Hepatocyte (in vitro differentiated cells): ENCODE measurements at regions not wholly inside any gene's neighbourhood (a gene's known extent, or its start where the extent isn't known, plus 50 kb on each side); places are given as distances from the start of the nearest gene placed in this dataset.

Source experiments
- EZH2phosphoT487 ChIP-seq: fragments of 200-600 bp; sonication (generic); IDR thresholded peaks from one replicate; pipeline ENCODE4 v1.6.1; 2018; ENCODE audit warnings: antibody characterized with exemption, mild to moderate bottlenecking, low read depth, moderate library complexity; ENCODE audit not compliant: unreplicated experiment, severe bottlenecking
- TF ChIP-seq, protein P1 (sequence below): fragments of 200-600 bp; sonication (generic); IDR thresholded peaks from 2 replicates; pipeline ENCODE4 v1.5.1; 2016; ENCODE audit warnings: antibody characterized with exemption, mild to moderate bottlenecking; ENCODE audit not compliant: poor library complexity

DNA sequence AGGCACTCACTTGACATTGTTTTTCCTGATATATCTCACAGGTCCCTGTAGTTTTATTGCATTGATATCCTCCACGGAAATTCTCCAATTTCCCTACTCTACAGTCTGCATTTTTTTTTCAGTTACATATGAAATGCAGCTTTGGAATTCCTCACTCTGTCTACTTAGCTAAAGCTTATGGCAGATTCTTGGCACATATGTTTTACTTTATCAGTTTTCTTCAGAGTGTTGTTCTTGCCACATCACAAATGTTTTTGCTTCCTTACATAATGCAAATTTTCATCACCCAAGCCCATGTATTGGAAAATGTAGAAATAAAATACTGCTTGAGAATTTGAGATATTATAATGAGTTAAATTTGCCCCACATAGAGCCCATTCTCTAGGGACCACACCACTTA, 1895.1 kb downstream of the MRPL39 start:
- TF ChIP-seq EZH2phosphoT487: no peak
- TF ChIP-seq, protein P1, sequence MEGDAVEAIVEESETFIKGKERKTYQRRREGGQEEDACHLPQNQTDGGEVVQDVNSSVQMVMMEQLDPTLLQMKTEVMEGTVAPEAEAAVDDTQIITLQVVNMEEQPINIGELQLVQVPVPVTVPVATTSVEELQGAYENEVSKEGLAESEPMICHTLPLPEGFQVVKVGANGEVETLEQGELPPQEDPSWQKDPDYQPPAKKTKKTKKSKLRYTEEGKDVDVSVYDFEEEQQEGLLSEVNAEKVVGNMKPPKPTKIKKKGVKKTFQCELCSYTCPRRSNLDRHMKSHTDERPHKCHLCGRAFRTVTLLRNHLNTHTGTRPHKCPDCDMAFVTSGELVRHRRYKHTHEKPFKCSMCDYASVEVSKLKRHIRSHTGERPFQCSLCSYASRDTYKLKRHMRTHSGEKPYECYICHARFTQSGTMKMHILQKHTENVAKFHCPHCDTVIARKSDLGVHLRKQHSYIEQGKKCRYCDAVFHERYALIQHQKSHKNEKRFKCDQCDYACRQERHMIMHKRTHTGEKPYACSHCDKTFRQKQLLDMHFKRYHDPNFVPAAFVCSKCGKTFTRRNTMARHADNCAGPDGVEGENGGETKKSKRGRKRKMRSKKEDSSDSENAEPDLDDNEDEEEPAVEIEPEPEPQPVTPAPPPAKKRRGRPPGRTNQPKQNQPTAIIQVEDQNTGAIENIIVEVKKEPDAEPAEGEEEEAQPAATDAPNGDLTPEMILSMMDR: no peak
